Epidermal melanocyte (primary cell): ENCODE measurements at regions not wholly inside any gene's neighbourhood (a gene's known extent, or its start where the extent isn't known, plus 50 kb on each side); places are given as distances from the start of the nearest gene placed in this dataset.

ENCODE experiments used
- DNase-seq: peaks from one replicate; pipeline ENCODE4 v3.0.0; 2011; ENCODE audit warnings: low spot score; ENCODE audit not compliant: insufficient read length

DNA sequence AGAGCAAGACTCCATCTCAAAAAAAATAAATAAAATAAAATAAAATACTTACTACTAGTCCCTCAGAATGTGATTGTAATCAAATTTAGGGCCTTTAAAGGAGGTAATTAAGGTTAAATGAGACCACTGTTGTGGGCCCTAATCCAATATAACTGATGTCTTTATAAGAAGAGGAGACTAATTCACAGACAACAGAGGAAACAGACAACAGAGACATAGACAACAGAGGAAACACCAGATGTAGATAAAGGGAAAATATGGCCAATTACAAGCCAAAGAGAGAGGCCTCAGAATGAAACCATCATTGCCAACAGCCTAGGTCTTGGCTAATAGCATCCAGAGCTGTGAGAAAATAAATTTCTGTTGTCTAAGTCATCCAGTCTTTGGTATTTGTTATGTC, 669.0 kb upstream of the FOXG1 start:
- DNase-seq = no peak

DNA sequence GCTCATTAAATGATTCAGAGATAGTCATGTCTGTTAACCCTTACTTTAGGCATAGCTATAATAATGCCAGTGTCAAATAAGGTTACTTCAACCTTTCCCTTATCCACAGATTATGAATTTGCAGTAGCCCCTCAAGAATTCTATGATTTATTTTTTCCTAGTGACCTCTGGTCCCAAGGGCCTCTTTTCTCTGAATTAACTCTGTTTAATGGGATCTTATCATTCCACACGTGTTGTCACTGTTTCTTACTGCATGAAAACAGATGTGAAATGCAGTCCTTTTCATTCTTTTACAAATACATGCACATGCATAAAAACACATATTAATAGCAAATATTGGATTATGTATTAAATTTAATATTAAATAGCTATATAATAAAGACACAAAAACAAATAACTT, 667.7 kb upstream of the FOXG1 start:
- no peak for DNase-seq

DNA sequence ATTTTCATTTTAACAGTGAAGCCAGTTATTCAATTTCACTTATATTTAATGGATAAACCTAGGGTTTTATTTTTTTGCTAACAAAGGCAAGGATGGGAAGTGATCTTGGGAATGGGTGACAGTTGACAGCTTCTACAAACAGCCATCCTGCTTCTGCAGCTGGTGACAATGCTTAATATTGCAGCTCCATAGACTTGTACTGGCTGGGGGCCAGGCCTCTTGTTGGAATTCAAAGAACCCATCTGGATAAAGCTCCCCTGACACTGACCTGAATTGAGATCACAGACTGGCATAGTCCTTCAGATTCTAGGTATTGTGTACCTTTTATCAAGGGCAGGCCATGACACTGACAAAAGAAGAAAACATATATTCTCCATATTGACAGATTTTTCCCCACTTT, 664.6 kb upstream of the FOXG1 start:
- no peak for DNase-seq

DNA sequence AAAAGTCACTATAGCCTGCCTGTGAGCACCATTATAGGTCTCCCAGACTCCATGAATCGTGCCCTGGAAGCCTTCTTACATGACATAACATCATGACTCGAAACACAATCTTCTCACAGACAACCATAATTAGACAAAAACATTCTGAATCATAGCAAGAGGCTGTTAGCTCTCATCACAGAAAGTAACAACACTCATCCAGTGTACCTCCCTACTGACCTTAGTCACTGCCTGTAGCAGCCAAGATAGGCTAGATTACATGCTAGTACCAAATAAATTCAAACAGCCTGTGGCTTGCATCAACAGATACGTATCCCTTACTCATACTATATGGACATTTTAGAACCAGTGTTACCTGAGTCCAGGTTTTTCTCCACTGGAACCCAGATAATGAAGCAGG, 663.8 kb upstream of the FOXG1 start:
- DNase-seq = no peak

DNA sequence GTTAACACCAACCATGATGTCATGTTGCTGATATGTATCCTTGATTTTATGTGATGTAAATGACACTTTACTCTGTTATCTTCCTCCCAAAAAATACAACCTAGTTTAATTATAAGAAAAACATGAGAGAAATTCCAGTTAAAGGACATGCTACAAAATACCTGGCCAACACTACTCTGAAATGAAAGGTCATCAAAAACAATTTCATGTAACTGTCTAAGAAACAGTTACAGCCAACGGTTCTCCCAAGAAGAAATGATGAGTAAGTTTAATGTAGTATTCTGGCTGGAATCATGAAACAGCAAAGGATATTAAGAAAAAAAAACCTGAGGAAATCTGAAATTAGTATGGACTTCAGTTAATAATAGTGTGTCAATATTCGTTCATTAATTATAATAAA, 653.3 kb upstream of the FOXG1 start:
- DNase-seq = no peak

DNA sequence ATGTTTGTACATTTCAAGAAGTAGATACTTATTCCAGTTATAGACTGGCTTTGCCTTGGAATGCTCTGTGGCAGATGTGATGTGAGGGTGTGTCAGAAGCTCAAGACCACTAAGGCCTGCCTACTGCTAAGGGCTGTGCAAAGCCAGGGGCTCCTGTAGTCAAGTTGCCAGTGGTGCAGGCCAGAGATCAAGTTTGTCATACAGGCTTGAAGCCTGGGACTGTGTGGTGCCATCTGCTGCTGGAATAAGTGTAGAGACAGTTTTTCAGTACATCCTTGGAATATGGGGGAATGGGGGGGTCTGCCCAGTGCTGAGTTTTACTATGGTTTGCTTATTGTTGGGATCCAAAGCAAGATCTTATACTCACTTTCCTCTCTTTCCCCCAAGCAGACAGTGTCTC, 649.9 kb upstream of the FOXG1 start:
- DNase-seq = no peak

DNA sequence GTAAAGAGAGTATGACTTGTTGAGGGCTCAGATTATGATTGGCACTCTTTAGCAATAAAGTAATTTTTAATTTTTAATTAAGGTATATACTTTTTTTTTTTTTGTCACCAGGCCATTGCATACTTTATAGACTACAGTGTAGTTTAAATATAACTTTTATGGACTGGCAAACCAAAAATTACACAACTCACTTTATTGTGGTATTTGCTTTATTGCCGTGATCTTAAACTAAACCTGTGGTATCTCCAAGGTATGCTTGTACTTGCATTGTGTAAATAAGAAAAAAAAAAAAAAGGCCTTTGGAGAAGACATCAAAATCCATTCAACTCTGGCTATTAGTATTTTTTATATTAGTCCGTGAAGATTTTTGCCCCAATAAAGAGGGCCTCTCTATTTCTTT, 646.7 kb upstream of the FOXG1 start:
- no peak for DNase-seq

DNA sequence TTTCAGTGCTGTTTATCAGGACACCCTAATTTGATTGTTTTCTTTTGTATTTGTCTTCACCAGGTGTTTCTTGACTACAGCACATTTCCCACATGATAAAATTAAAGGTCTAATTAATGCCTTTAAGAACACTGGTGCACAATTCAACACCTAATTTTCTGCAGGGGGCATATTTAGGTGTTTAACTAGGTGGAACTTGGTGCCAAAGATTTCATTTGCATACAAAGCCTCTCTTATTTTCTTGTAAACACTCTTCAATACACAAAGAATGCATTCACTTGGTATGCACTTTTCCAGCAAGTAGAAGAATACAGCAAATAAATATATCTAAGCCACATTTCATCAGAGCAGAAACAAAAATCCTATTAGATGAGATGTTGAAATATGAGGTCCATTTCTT, 646.2 kb upstream of the FOXG1 start:
- no peak for DNase-seq

DNA sequence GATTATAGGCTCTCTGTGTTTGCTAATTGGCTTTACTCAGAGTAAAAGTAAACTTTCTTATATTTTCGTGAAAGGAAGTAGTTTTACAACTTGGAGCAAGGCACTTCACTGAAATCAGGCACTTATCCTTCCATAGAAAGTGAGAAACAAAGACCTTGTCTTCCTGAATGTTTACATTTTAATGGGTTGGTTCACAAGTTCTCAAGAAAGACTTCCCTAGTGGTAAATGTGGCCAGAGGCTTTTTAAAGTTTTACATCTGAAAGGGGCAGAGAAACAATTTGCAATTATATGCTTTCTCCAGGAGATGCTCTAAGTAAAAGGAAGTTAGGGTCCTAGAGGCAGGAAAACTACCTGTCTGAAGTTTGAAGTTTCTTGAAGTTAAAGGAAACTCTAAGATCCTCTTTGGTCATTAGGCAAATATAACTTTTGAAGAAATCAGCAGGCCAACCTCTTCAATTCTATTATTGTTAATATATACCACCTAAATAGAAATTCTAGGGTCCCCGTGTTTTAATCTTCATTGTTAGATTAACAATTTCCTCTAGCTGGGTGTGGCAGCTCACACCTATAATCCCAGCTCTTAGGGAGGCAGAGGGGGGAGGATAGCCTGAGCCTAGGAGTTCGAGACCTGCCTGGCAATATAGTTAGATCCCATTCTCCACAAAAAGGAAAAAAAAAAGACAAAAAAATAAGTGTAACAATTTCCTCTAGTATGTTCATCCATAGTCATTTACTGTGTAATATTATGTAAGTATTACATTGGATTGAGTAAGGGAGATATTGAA, 644.9 kb upstream of the FOXG1 start:
- no peak for DNase-seq

DNA sequence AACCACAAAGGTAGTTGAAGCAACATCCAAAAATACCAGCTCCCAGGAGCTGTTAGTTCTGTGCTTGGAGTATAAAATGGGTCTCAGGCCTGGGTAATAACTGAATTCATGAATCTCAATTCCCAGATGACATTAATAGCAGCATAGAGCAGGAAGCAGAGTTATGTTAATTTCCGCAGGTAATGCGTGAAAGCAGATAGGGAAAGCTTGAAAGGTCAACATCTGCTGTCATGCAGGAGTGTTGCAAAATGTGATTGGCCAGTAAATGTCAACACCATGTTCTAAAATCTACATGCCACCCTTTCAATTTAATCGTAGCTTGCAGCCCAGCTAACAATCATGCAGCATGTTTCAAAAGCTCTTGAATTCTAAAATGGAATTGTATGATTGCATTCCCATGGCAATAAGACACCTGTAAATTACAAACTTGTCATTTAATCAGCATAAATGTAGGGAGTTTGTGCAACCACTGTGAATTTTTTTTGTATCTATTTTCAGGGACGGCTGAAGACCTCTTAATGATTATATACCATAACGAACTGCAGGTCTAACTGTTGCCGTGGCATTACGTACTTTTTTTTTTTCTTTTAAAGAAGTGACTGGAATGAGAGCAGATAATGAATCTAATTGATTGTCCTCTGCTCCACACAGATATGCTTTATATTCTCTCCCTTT, 635.8 kb upstream of the FOXG1 start:
- DNase-seq = no peak

DNA sequence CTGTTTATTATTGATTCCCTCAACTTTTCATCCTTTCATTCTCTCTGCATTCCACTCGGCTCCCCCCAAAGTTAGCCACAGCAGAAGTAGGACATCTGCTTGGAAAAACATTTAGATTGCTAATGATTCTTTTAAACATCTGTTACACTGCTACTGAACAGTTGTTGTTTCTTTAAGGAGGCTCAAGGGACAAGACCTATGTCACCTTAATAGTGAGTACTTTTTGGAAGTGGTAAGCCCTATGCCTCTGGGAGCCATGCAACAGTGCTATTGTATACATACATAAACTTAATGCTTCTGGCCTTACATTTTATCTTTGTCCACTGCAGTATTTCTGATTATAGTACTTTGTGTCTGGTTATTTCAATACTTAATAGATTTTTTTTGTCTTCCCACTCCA, 628.2 kb upstream of the FOXG1 start:
- no peak for DNase-seq

DNA sequence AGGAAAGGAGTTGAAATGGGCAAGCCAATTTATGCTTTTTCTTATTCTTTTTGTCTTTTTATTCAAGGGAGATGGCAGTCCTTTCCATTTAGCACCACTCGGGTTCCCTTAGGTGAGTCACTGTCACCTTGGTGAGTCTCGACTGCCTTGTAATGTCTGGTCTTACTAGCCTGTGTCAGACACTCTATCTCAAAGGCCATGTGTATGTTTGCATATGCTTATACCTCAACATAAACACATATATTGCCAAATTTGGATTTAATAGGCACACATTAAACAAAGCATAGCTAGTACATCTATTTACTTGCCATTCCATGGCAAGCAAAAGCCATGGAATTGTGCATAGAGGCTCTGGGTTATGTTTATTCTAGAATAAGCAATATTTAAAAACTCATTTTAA, 624.9 kb upstream of the FOXG1 start:
- DNase-seq = no peak

DNA sequence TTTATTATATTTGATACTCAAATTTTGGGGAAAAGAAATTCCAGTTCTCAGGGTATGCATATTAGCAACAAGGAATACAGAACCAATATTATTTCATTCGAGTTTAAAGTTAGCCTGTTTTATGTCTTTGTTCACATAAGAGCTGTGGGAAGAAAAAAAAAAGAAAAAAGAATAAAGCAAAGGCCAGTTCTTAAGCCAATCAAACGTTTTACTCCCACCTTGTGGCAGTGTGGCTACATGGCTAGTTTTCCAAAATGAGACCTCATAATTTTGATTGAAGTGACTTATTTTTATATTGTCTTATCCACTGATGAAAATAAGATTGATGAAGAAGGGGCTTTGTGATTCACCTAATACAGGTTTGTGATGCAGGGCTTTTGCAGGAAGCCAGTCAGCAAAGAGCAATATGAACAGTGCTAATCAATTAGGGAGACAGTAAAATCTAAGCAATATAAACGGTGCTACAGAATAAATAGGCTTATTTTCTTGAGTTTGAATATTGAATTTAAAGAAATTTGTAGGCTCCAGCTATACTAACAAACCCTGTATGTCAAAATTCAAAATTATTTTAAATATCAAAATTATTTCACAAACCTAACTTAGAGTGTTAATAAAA, 624.1 kb upstream of the FOXG1 start:
- no peak for DNase-seq

DNA sequence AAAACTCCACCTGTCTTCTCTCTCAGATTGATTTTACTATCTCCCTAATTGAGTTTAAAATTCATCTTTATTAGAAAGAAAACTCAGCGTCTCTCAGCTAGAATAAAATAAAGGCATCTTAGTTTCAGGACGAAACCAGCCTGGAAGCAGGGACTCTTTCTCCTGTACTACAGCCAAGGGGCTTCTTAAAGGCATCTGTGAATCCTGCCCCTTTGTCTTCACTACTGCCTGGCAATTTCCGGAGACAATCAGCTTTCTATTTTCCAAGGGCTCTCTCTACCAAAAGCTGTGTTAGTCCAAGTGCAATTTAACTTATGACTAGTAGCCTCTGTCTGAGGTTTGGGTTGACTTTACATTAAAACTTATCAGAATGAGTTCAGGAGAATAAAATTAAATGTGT, 623.3 kb upstream of the FOXG1 start:
- no peak for DNase-seq

DNA sequence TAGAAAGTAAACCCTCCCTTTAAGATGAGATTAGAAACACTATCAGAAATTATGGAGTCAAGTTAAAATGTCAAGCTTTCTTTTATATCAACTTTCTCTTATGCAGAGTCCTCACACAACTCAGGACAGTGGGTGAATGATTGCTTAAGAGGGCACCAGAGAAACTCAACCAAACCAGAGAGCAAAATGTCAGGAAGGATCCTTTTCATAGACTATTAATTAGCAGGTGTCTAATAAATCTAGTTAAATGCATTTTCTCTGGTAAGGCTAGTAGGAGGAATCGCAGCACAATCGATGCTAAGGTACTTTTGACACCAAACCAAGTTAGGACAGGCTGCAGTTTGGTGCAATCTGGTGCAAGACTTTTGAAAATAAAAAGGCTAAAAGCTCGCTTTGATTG, 614.7 kb upstream of the FOXG1 start:
- DNase-seq = no peak

DNA sequence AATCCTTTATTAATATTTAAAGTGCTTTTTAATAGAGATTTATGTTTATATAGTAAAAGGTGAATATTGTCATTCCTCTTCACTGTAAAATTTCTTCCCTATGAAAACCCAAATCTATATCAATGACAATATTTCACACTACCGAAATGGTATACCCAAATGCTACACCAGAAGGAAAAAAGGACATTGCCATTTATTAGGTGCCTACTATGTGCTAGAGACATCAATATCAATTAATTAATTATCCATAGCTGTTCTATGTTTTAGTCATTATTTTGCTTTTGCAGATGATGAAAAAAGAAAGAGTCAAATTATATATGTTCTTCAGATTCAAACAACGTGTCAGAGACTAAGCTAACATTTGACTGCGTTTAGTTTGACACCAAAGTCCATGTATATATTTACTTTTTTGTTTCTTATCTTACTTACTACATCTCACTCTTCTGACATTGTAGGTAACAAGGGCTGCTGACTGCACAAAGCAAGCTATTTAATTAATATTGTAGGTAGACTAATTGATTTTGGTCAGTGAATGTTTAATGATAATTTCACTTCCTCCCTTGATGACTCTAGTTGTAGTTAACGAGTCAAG, 614.0 kb upstream of the FOXG1 start:
- no peak for DNase-seq

DNA sequence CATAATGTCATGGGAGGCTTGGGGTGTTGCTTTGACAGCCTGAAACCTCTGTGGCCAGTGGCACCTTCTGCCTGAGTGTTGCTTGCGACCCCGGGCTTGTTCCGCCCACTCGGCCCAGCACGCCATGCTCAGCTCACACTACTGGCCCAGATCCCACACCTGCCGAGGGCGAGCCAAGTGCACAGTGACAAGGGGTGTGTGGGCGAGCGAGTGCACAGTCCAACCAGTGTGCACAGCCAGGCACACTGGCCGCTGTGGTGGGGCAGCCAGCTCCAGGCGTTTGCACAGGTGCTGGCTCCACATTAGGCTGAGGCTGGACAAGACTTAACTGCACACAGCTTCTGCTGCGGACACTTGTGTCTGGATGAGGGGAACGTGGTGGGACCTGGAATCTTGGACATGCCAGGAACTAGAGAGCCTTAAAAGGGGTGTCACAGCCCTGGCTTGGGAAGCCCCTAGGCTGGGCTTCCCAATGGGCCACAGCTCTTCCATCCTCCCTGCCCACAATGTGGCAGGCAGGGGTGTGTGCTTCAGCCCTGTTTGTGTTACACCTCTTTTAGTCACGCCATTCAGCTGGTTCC, 609.2 kb upstream of the FOXG1 start:
- DNase-seq = no peak

DNA sequence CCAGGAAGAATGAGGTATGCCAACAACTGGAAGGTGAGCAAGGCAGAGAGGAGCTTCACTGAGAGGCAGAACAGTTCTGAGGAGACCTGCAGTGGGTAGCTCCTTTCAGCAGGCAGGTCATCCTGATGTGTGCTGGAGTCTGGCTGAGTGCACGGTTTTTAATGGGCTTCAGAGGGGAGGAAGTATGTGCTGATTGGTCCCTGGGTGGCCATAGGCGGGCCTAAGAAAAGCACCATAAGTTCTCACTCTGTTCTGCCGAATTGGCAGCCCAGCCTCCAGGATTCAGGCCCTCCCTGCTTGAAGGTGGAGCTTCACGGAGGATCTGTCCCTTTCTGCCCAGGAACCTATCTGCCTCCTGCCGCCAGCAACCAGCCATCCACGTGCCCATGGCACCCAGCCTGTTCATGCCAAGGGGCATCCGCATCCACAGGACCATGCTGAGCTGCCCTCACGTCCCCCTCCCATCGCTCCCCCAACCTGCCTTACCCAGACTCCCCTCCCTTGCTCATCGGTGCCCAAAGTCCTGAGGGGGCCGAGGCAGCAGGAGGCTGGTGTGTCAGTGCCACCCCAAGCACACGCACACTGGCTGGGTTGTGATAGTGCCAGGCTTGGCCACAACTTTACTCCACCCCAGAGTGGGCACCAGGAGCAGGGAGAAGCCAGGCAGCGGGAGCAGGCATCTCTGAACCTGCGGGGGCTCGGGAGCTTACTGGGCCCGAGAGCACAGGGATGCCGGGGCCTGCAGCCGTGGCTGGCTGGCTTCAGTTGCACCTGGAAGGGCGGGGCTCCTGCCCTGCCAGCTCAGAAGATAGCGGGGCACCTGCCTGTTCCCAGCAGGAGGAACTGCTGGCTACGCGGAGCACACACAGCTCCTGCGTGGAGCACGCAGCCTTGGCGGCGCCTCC, 608.4 kb upstream of the FOXG1 start:
- DNase-seq = no peak

DNA sequence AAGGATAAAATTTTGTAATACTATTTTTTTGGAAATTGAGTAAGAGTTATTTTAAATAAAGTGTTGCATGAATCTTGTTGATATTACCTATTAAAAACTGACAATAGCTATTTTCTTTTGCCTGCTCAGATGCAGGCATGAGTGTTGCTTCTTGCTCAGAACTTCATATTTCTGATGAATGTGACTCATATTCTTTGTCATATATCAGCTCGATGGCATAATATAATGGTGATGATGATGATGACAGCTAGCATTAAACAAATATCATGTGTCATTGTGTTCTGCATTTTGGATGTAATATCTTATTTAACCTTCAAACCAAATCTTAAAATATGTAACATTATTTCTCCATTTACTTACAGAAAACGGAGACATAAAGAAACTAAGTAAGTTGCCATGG, 605.5 kb upstream of the FOXG1 start:
- no peak for DNase-seq

DNA sequence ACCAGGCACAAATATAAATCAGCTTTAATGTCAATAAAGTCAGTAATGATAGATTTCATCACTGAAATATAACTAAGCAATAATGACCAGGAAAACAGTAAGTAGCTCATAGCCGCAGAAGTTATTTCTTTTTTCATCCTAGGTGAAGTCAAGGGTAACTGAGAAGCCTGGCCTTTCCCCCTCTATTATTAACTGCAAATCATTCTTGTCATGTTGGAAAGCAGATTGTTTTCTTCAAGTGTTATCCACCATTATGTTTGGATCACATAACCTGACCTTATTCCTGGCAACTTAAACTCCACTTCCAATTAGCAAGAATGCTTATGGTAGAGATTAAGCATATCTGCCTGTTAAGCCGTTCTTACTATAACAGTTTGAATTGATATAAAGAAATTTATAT, 603.4 kb upstream of the FOXG1 start:
- no peak for DNase-seq

DNA sequence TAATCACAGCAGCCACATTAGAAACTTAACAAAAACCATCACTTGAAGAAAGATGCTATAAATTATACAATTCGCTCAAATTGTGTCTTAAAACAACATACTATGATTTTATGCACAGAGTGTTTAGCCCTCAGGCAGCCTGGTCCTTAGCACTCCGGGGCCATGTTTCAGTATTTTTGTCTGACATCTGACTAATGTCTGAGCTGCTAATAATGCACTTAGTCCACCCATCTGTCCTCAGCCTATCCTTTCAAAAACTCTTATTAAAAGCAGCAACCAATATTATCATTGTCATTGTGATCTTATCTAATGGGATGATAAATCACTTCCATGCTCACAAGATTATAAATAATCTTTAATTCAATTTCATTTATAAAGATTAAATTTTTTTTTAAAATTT, 602.7 kb upstream of the FOXG1 start:
- DNase-seq = no peak
